ENCODE measurements at regions not wholly inside any gene's neighbourhood (a gene's known extent, or its start where the extent isn't known, plus 50 kb on each side); places are given as distances from the start of the nearest gene placed in this dataset.

GRCh38 chr12:25376985-25377384, 126.3 kb upstream of the KRAS start:
- Mint-ChIP-seq H3K36me3 (ENCODE audit: unreplicated experiment) (no peaks in the 10 kb centered on the region), H3K4me1 (ENCODE audit: low read depth, unreplicated experiment) (no peaks in the 10 kb centered on the region), H3K27ac (ENCODE audit: unreplicated experiment) (no peak overlapping the region), H3K9me3 (ENCODE audit: unreplicated experiment) (no peaks in the 10 kb centered on the region), H3K4me3 (ENCODE audit: unreplicated experiment) (no peak overlapping the region), H3K27me3 (ENCODE audit: unreplicated experiment) (peaks cover 2% of the 10 kb centered on the region)
- TF ChIP-seq, protein P1, sequence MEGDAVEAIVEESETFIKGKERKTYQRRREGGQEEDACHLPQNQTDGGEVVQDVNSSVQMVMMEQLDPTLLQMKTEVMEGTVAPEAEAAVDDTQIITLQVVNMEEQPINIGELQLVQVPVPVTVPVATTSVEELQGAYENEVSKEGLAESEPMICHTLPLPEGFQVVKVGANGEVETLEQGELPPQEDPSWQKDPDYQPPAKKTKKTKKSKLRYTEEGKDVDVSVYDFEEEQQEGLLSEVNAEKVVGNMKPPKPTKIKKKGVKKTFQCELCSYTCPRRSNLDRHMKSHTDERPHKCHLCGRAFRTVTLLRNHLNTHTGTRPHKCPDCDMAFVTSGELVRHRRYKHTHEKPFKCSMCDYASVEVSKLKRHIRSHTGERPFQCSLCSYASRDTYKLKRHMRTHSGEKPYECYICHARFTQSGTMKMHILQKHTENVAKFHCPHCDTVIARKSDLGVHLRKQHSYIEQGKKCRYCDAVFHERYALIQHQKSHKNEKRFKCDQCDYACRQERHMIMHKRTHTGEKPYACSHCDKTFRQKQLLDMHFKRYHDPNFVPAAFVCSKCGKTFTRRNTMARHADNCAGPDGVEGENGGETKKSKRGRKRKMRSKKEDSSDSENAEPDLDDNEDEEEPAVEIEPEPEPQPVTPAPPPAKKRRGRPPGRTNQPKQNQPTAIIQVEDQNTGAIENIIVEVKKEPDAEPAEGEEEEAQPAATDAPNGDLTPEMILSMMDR (IDR thresholded peaks at IDR 0.05; ENCODE audit: partially characterized antibody, unreplicated experiment) = no peak
- DNase-seq = no peak

- Mint-ChIP-seq H3K27ac (ENCODE audit: unreplicated experiment) (no peak overlapping the region), H3K9me3 (ENCODE audit: unreplicated experiment) (no peaks in the 10 kb centered on the region), H3K36me3 (ENCODE audit: unreplicated experiment) (no peaks in the 10 kb centered on the region), H3K4me1 (ENCODE audit: low read depth, unreplicated experiment) (no peaks in the 10 kb centered on the region), H3K27me3 (ENCODE audit: unreplicated experiment) (peaks cover 2% of the 10 kb centered on the region), H3K4me3 (ENCODE audit: unreplicated experiment) (no peak overlapping the region)
- TF ChIP-seq, protein P1 (IDR thresholded peaks at IDR 0.05; ENCODE audit: partially characterized antibody, unreplicated experiment) = no peak
- no peak for DNase-seq
Observed at GRCh38 chr12:25376407-25376806, 125.7 kb upstream of the KRAS start.

GRCh38 chr12:25372969-25373817, 122.5 kb upstream of the KRAS start:
- TF ChIP-seq, protein P1 (IDR thresholded peaks at IDR 0.05; ENCODE audit: partially characterized antibody, unreplicated experiment) = no peak
- no peaks in the 10 kb centered on the region for H3K36me3 Mint-ChIP-seq (ENCODE audit: unreplicated experiment)
- H3K4me1 Mint-ChIP-seq (ENCODE audit: low read depth, unreplicated experiment) = no peaks in the 10 kb centered on the region
- H3K9me3 Mint-ChIP-seq (ENCODE audit: unreplicated experiment) = no peaks in the 10 kb centered on the region
- no peaks in the 10 kb centered on the region for H3K27me3 Mint-ChIP-seq (ENCODE audit: unreplicated experiment)
- no peak for DNase-seq
- no peak overlapping the region for H3K4me3 Mint-ChIP-seq (ENCODE audit: unreplicated experiment)
- H3K27ac Mint-ChIP-seq (ENCODE audit: unreplicated experiment) = no peak overlapping the region

GRCh38 chr12:25372002-25372401, 121.3 kb upstream of the KRAS start:
- Mint-ChIP-seq H3K36me3 (ENCODE audit: unreplicated experiment) (no peaks in the 10 kb centered on the region), H3K9me3 (ENCODE audit: unreplicated experiment) (no peaks in the 10 kb centered on the region), H3K27me3 (ENCODE audit: unreplicated experiment) (no peaks in the 10 kb centered on the region), H3K27ac (ENCODE audit: unreplicated experiment) (no peak overlapping the region), H3K4me1 (ENCODE audit: low read depth, unreplicated experiment) (peaks cover 2% of the 10 kb centered on the region), H3K4me3 (ENCODE audit: unreplicated experiment) (no peak overlapping the region)
- no peak for DNase-seq
- TF ChIP-seq, protein P1 (IDR thresholded peaks at IDR 0.05; ENCODE audit: partially characterized antibody, unreplicated experiment) = no peak

- Mint-ChIP-seq H3K9me3 (ENCODE audit: unreplicated experiment) (no peaks in the 10 kb centered on the region), H3K36me3 (ENCODE audit: unreplicated experiment) (no peaks in the 10 kb centered on the region), H3K4me3 (ENCODE audit: unreplicated experiment) (no peak overlapping the region), H3K27ac (ENCODE audit: unreplicated experiment) (no peak overlapping the region), H3K27me3 (ENCODE audit: unreplicated experiment) (no peaks in the 10 kb centered on the region), H3K4me1 (ENCODE audit: low read depth, unreplicated experiment) (peaks cover 13% of the 10 kb centered on the region)
- no peak for DNase-seq
- TF ChIP-seq, protein P1 (IDR thresholded peaks at IDR 0.05; ENCODE audit: partially characterized antibody, unreplicated experiment) = no peak
Observed at GRCh38 chr12:25368557-25368956, 117.8 kb upstream of the KRAS start.
